Astrocyte of the spinal cord (primary cell): ENCODE measurements at regions not wholly inside any gene's neighbourhood (a gene's known extent, or its start where the extent isn't known, plus 50 kb on each side); places are given as distances from the start of the nearest gene placed in this dataset.
"Not testable (repeated sequence)": the region's sequence is repeated elsewhere in the genome, so short reads cannot be mapped to it uniquely, and the experiment has no call there.

Experiments used
- DNase-seq: peaks from one replicate; pipeline ENCODE4 v3.0.0; 2011; ENCODE audit warnings: low read depth, low spot score
- H3K4me3 ChIP-seq: 2 replicates; pipeline ENCODE4 v1.5.1; 2011; ENCODE audit warnings: low read depth, mild to moderate bottlenecking, low read length, moderate library complexity
- in situ Hi-C: cut with HindIII; loops from 2 replicates; pipeline ENCODE4 v1.10.0; 2017; ENCODE audit warnings: low sequenced_read_pairs
- TF ChIP-seq, protein P1 (sequence below): IDR thresholded peaks from 2 replicates; pipeline ENCODE4 v1.5.1; 2012; ENCODE audit warnings: low read depth, mild to moderate bottlenecking, low read length, inconsistent platforms

DNA sequence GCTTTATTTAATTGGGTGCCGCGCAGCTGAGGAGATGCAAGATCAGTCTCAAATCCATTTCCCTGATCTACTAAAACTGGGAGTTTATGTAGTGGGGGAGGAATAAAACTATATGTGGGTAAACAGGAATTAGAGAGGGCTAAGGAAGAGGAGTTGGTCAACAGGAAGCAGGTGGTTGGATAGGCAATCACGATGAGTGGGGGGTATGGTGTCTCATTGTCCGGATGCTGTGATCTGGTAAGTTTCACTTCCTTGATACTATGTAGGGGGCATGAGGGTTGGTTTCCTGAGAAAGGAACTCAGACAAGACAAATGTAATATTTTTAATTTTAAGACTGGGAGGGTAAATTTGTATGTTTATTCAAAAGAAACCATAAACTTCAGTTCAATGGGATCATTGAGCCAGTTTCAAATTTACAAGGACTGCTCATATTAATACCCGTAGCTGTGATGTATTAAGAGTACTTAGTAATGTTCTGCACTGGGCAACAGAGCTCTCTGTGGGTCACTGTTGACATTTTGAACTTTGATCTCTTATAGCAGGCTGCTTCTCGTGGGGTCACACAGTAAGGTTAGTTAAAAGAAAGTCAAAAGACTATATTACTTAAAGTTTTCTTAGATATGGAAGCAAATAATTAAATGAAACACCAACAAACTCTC, 786.2 kb upstream of the FBXO33 start:
- no peak overlapping the region for H3K4me3 ChIP-seq
- no peak for DNase-seq
- in situ Hi-C loops, result no loop called here
- TF ChIP-seq, protein P1, sequence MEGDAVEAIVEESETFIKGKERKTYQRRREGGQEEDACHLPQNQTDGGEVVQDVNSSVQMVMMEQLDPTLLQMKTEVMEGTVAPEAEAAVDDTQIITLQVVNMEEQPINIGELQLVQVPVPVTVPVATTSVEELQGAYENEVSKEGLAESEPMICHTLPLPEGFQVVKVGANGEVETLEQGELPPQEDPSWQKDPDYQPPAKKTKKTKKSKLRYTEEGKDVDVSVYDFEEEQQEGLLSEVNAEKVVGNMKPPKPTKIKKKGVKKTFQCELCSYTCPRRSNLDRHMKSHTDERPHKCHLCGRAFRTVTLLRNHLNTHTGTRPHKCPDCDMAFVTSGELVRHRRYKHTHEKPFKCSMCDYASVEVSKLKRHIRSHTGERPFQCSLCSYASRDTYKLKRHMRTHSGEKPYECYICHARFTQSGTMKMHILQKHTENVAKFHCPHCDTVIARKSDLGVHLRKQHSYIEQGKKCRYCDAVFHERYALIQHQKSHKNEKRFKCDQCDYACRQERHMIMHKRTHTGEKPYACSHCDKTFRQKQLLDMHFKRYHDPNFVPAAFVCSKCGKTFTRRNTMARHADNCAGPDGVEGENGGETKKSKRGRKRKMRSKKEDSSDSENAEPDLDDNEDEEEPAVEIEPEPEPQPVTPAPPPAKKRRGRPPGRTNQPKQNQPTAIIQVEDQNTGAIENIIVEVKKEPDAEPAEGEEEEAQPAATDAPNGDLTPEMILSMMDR, result no peak

- TF ChIP-seq, protein P1, result no peak
- H3K4me3 ChIP-seq, result no peak overlapping the region
- in situ Hi-C loops, result no loop called here
- DNase-seq, result no peak
Observed at GRCh38 chr14:40216976-40217375, 784.7 kb upstream of the FBXO33 start.

DNA sequence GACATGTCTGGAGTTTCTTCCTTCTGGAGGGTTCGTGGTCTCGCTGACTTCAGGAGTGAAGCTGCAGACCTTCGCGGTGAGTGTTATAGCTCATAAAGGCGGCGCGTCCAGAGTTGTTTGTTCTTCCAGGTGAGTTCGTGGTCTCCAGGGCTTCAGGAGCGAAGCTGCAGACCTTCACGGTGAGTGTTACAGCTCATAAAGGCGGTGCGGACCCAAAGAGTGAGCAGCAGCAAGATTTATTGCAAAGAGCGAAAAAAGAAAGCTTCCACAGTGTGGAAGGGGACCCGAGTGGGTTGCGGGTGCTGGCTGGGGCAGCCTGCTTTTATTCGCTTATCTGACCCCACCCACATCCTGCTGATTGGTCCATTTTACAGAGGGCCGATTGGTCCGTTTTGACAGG, 784.2 kb upstream of the FBXO33 start:
- H3K4me3 ChIP-seq, in situ Hi-C loops, DNase-seq: not testable (repeated sequence)

GRCh38 chr14:40213701-40214100, 781.5 kb upstream of the FBXO33 start:
- DNase-seq, result no peak
- no peak overlapping the region for H3K4me3 ChIP-seq
- TF ChIP-seq, protein P1, result no peak
- in situ Hi-C loops, result no loop called here

DNA sequence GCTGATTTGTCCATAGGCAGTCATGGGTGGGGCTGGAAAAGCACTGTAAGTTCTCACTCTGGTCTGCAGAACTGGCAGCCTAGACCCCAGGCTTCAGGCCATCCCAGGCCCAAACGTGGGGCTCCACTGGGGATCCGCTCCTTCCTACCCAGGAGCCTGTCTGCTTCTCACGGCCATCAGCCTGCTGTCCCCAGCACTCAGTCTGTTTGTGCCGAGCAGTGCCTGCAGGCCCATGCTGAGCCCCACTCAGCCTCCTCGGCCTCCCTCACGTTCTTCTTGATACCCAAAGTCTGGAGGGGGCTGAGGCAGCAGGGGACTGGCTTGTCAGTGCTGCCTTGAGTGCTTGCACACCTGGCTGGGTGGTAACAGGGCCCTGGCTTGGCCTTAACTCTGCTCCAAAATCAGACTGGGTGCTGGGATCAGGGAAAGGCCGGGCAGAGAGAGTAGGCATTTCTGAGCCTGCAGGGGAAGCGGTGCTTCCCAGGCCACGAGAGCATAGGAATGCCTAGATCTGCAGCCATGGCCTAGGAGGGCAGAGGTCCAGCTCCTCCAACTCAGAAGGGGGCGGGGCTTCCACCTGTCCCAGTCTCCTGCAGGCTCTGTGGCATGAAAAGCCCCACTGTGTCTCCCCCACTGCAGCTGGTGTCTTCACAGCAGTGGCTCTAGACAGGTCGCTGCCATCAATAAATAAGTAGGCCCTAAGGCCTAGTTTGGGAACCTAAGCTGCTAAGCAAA, 772.4 kb upstream of the FBXO33 start:
- DNase-seq, result no peak
- in situ Hi-C loops, result no loop called here
- no peak overlapping the region for H3K4me3 ChIP-seq
- TF ChIP-seq, protein P1, result no peak

DNA sequence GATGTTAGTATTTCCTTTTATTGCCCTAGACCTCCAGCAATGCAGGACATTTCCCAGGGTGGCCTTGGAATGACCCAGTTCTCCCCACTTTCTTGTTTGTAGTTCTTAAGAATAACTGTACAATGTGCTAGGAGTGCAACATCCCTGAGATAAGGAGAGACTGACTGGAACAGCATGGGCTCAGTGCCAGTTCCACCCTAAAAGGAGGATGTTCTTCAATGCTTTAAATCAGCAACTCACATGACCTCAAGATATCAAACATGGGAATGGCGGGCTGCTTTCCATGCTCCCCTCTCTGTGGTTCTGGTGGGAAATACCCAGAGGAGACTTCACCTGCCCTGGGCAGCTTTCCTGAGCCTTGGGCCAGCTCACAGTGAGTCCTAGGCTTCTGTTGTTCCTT, 766.9 kb upstream of the FBXO33 start:
- no peak overlapping the region for H3K4me3 ChIP-seq
- in situ Hi-C loops, result no loop called here
- TF ChIP-seq, protein P1, result no peak
- no peak for DNase-seq

GRCh38 chr14:40197344-40197743, 765.1 kb upstream of the FBXO33 start:
- no peak overlapping the region for H3K4me3 ChIP-seq
- in situ Hi-C loops, result no loop called here
- DNase-seq, result no peak
- TF ChIP-seq, protein P1, result no peak
